Tibial nerve (tissue), 4 donors: ENCODE measurements at regions not wholly inside any gene's neighbourhood (a gene's known extent, or its start where the extent isn't known, plus 50 kb on each side); places are given as distances from the start of the nearest gene placed in this dataset.

Experiments
- DNase-seq, 2 donors: peaks; one replicate each; pipeline ENCODE4 v3.0.0-alpha.2; 2019; ENCODE audit warnings: low spot score in 2 of 2
- H3K27ac ChIP-seq, 4 donors: fragments of 200-600 bp; sonication (generic) in 3 of 4; one replicate each; pipeline ENCODE4 v1.5.1; 2017 to 2019; ENCODE audit warnings: mild to moderate bottlenecking in 1 of 4
- H3K27me3 ChIP-seq, 2 donors: fragments of 200-600 bp; sonication (generic) in 1 of 2; one replicate each; pipeline versions ENCODE4 v1.5.1 to v1.6.0; 2017 to 2019
- H3K36me3 ChIP-seq, 3 donors: fragments of 200-600 bp; sonication (generic); one replicate each; pipeline ENCODE4 v1.5.1; 2018 to 2019
- H3K4me1 ChIP-seq, 4 donors: fragments of 200-600 bp; sonication (generic) in 3 of 4; one replicate each; pipeline ENCODE4 v1.5.1; 2017 to 2019
- H3K4me3 ChIP-seq, 4 donors: fragments of 200-600 bp; sonication (generic) in 3 of 4; one replicate each; pipeline ENCODE4 v1.5.1; 2017 to 2019; ENCODE audit warnings: mild to moderate bottlenecking in 1 of 4, moderate library complexity in 1 of 4
- H3K9me3 ChIP-seq, 4 donors: fragments of 200-600 bp; sonication (generic) in 3 of 4; one replicate each; pipeline ENCODE4 v1.5.1; 2017 to 2019
- CTCF ChIP-seq, 5 experiments: fragments of 200-600 bp in 3 of 5; fragments of 450-650 bp in 2 of 5; sonication (generic) in 3 of 5; IDR thresholded peaks; one replicate each; pipeline ENCODE4 v1.5.1; 2016 to 2019; ENCODE audit warnings: antibody characterized with exemption in 5 of 5, mild to moderate bottlenecking in 3 of 5, moderate library complexity in 2 of 5
- EP300 ChIP-seq, 2 donors: sonication (generic); formaldehyde crosslinking; IDR thresholded peaks; one replicate each; pipeline ENCODE4 v1.6.1; 2017; ENCODE audit warnings: antibody characterized with exemption in 2 of 2, mild to moderate bottlenecking in 1 of 2
- POLR2A ChIP-seq, 2 donors: fragments of 450-650 bp; IDR thresholded peaks; one replicate each; pipeline ENCODE4 v1.6.1; 2017; ENCODE audit warnings: antibody characterized with exemption in 2 of 2, mild to moderate bottlenecking in 2 of 2, moderate library complexity in 2 of 2
- WGBS, 2 donors: methylation state at CpG; one replicate each; pipeline ENCODE4 v1.1.5; 2018; 5-methylcytosine and 5-hydroxymethylcytosine counted together

GRCh38 chr20:54891907-54892306 lies 416.5 kb downstream of the DOK5 start:
- Histone ChIP-seq H3K4me1 (no peaks in the 10 kb centered on the region), H3K27me3 (no peaks in the 10 kb centered on the region), H3K27ac (no peak overlapping the region), H3K36me3 (no peaks in the 10 kb centered on the region), H3K4me3 (no peak overlapping the region), H3K9me3 (no peaks in the 10 kb centered on the region)
- DNase-seq: no peak
- TF ChIP-seq EP300 (IDR thresholded peaks at IDR 0.05) (no peak), CTCF (IDR thresholded peaks at IDR 0.05) (no peak)
- whole genome bisulfite sequencing, 2 donors: 80 to 81% methylated on average over 3 of the region's 3 CpGs

GRCh38 chr20:54879393-54879792 lies 404.0 kb downstream of the DOK5 start:
- Histone ChIP-seq H3K4me3 (no peak overlapping the region), H3K9me3 (peaks cover 0 to 5% (median 0%) of the 10 kb centered on the region in 4 donors), H3K27me3 (no peaks in the 10 kb centered on the region), H3K27ac (no peak overlapping the region), H3K4me1 (no peaks in the 10 kb centered on the region), H3K36me3 (no peaks in the 10 kb centered on the region)
- 85 to 87% methylated on average over 1 of the region's 1 CpG for WGBS, 2 donors
- TF ChIP-seq CTCF (IDR thresholded peaks at IDR 0.05) (no peak), EP300 (IDR thresholded peaks at IDR 0.05) (no peak), POLR2A (IDR thresholded peaks at IDR 0.05) (no peak)
- DNase-seq: no peak

- no peak for DNase-seq
- 81 to 84% methylated on average over 3 of the region's 3 CpGs for WGBS, 2 donors
- Histone ChIP-seq H3K27me3 (no peaks in the 10 kb centered on the region), H3K9me3 (peaks cover 0 to 5% (median 0%) of the 10 kb centered on the region in 4 donors), H3K4me3 (no peak overlapping the region), H3K36me3 (no peaks in the 10 kb centered on the region), H3K4me1 (no peaks in the 10 kb centered on the region), H3K27ac (no peak overlapping the region)
- TF ChIP-seq POLR2A (IDR thresholded peaks at IDR 0.05) (no peak), EP300 (IDR thresholded peaks at IDR 0.05) (no peak), CTCF (IDR thresholded peaks at IDR 0.05) (no peak)
Observed at GRCh38 chr20:54875307-54875706, 399.9 kb downstream of the DOK5 start.

GRCh38 chr20:54874718-54875117 lies 399.3 kb downstream of the DOK5 start:
- DNase-seq: no peak
- Histone ChIP-seq H3K4me3 (no peak overlapping the region), H3K27ac (no peak overlapping the region), H3K4me1 (no peaks in the 10 kb centered on the region), H3K36me3 (no peaks in the 10 kb centered on the region), H3K9me3 (peaks cover 0 to 5% (median 0%) of the 10 kb centered on the region in 4 donors), H3K27me3 (no peaks in the 10 kb centered on the region)
- TF ChIP-seq CTCF (IDR thresholded peaks at IDR 0.05): no peak
- TF ChIP-seq EP300 (IDR thresholded peaks at IDR 0.05): no peak
- TF ChIP-seq POLR2A (IDR thresholded peaks at IDR 0.05): no peak
- 88 to 93% methylated on average over 5 of the region's 5 CpGs for WGBS, 2 donors

- Histone ChIP-seq H3K27ac (no peak overlapping the region), H3K9me3 (peaks cover 0 to 5% (median 0%) of the 10 kb centered on the region in 4 donors), H3K4me3 (no peak overlapping the region), H3K4me1 (no peaks in the 10 kb centered on the region), H3K27me3 (no peaks in the 10 kb centered on the region), H3K36me3 (no peaks in the 10 kb centered on the region)
- WGBS, 2 donors: 93 to 98% methylated on average over 1 of the region's 1 CpG
- TF ChIP-seq CTCF (IDR thresholded peaks at IDR 0.05): no peak
- TF ChIP-seq EP300 (IDR thresholded peaks at IDR 0.05): no peak
- TF ChIP-seq POLR2A (IDR thresholded peaks at IDR 0.05): no peak
- no peak for DNase-seq
Observed at GRCh38 chr20:54872440-54872839, 397.0 kb downstream of the DOK5 start.
